ENCODE measurements at regions not wholly inside any gene's neighbourhood (a gene's known extent, or its start where the extent isn't known, plus 50 kb on each side); places are given as distances from the start of the nearest gene placed in this dataset.
"Not testable (repeated sequence)": the region's sequence is repeated elsewhere in the genome, so short reads cannot be mapped to it uniquely, and the experiment has no call there.

- H3K9ac ChIP-seq (ENCODE audit: insufficient read depth in 1 of 2, low read length in 2 of 2): no peak overlapping the region
- no peaks in the 10 kb centered on the region for H3K9me3 ChIP-seq (ENCODE audit: control insufficient read depth in 4 of 4, insufficient read depth in 3 of 4, low read length in 3 of 4)
- no peak overlapping the region for H3K27ac ChIP-seq (ENCODE audit: low read depth in 1 of 2, low read length in 1 of 2)
- H3K27me3 ChIP-seq (ENCODE audit: control insufficient read depth in 3 of 3, insufficient read depth in 3 of 3, low read length in 2 of 3): no peaks in the 10 kb centered on the region
- no peak overlapping the region for H3K4me3 ChIP-seq
- H3K4me1 ChIP-seq (ENCODE audit: control insufficient read depth in 5 of 5, insufficient read depth in 5 of 5, low read length in 5 of 5): no peaks in the 10 kb centered on the region
- ATAC-seq (ENCODE audit: insufficient read depth, low FRiP score) (no peak), DNase-seq (no peak)
- no peak for TF ChIP-seq CTCF (IDR thresholded peaks at IDR 0.05; ENCODE audit: control extremely low read depth, extremely low read depth)
- no peaks in the 10 kb centered on the region for H3K36me3 ChIP-seq (ENCODE audit: control insufficient read depth in 4 of 4, insufficient read depth in 4 of 4, low read length in 4 of 4)
- 75 to 87% methylated on average over 2 of the region's 2 CpGs for WGBS, 2 donors
These were observed 102.5 kb upstream of the SPANXN4 start for GRCh38 chrX:142923201-142923600.

GRCh38 chrX:142938793-142939192 lies 86.9 kb upstream of the SPANXN4 start:
- no peak for TF ChIP-seq CTCF (IDR thresholded peaks at IDR 0.05; ENCODE audit: control extremely low read depth, extremely low read depth)
- Histone ChIP-seq H3K27me3 (ENCODE audit: control insufficient read depth in 3 of 3, insufficient read depth in 3 of 3, low read length in 2 of 3) (no peaks in the 10 kb centered on the region), H3K4me1 (ENCODE audit: control insufficient read depth in 5 of 5, insufficient read depth in 5 of 5, low read length in 5 of 5) (no peaks in the 10 kb centered on the region), H3K9me3 (ENCODE audit: control insufficient read depth in 4 of 4, insufficient read depth in 3 of 4, low read length in 3 of 4) (no peaks in the 10 kb centered on the region), H3K36me3 (ENCODE audit: control insufficient read depth in 4 of 4, insufficient read depth in 4 of 4, low read length in 4 of 4) (no peaks in the 10 kb centered on the region), H3K27ac (ENCODE audit: low read depth in 1 of 2, low read length in 1 of 2) (no peak overlapping the region), H3K4me3 (no peak overlapping the region), H3K9ac (ENCODE audit: insufficient read depth in 1 of 2, low read length in 2 of 2) (no peak overlapping the region)
- ATAC-seq (ENCODE audit: insufficient read depth, low FRiP score): no peak
- WGBS, 2 donors: 79 to 86% methylated on average over 3 of the region's 3 CpGs
- DNase-seq: no peak

GRCh38 chrX:142972147-142972809 lies 53.5 kb upstream of the SPANXN4 start:
- not testable (repeated sequence) for H3K9me3 ChIP-seq (ENCODE audit: control insufficient read depth in 4 of 4, insufficient read depth in 3 of 4, low read length in 3 of 4); H3K36me3 ChIP-seq (ENCODE audit: control insufficient read depth in 4 of 4, insufficient read depth in 4 of 4, low read length in 4 of 4); H3K4me3 ChIP-seq; H3K4me1 ChIP-seq (ENCODE audit: control insufficient read depth in 5 of 5, insufficient read depth in 5 of 5, low read length in 5 of 5); H3K27me3 ChIP-seq (ENCODE audit: control insufficient read depth in 3 of 3, insufficient read depth in 3 of 3, low read length in 2 of 3); DNase-seq; ATAC-seq (ENCODE audit: insufficient read depth, low FRiP score); H3K27ac ChIP-seq (ENCODE audit: low read depth in 1 of 2, low read length in 1 of 2); H3K9ac ChIP-seq (ENCODE audit: insufficient read depth in 1 of 2, low read length in 2 of 2)
- 87 to 92% methylated on average over 13 to 27 of the region's 27 CpGs for WGBS, 2 donors

All from lung (tissue), 11 donors.